HG02870 (cell line): ENCODE measurements at regions not wholly inside any gene's neighbourhood (a gene's known extent, or its start where the extent isn't known, plus 50 kb on each side); places are given as distances from the start of the nearest gene placed in this dataset.

Experiments used
- ATAC-seq: cut with Tn5 transposase; IDR thresholded peaks from one replicate; pipeline ENCODE4 v1.9.1; 2021; ENCODE audit warnings: mild to moderate bottlenecking, moderate library complexity; ENCODE audit not compliant: unreplicated experiment

DNA sequence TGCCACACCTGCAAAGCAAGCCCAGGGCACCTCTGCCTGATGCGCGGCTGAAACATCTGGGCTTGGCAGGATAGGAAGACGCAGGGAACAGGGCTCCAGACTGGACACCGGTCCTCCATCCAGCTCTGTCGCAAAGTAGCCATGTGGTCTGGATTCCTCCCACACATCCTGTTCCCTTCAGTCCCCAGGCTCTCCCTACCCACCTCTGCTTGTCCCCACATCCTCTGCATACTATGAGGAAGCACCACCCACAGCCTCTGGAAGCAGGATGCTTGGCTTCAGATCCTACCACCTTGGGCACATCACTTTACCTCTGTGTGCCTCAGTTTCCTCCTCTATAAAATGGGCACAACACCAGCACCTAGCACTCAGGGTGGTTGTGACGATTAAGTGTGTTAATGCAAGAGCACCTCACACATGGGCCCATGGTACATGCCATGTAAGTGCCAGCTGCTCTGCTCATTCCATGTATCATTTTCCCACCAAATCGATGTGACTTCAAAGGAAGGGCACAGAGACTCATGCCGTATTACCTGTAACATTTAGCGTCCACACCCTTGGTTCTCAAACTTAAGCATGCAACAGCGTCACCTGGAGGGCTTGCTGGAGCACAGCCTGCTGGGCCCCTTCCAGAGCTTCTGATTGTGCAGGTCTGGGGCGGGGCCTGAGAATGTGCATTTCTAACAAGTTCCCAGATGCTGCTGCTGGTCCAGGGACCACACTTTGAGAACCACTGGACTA is 138.6 kb upstream of the SDK2 start:
- no peak for ATAC-seq

DNA sequence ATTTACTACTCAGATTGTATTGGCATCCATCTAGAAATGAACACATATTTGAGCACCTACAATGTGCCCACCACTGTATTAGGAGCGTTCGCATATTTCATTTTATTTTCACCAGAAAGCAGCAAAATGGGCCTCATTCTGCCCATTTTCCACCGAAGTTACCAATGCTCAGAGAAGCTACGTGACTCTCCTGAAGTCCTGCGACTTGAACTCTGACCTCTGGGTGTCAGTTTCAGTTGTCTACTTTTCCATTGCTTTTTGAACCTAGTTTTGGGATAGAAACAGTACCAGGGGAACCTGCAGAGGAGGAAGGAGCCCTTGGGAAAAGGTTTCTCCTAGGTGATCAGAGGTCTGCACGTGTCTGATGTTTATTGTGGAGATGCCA is 139.1 kb upstream of the SDK2 start:
- ATAC-seq = no peak

- ATAC-seq = no peak
Measured at GRCh38 chr17:73783945-73784603, 139.8 kb upstream of the SDK2 start.

GRCh38 chr17:73785496-73785895 is 141.3 kb upstream of the SDK2 start:
- ATAC-seq = no peak

- no peak for ATAC-seq
Measured at GRCh38 chr17:73785958-73786743, 141.9 kb upstream of the SDK2 start.

DNA sequence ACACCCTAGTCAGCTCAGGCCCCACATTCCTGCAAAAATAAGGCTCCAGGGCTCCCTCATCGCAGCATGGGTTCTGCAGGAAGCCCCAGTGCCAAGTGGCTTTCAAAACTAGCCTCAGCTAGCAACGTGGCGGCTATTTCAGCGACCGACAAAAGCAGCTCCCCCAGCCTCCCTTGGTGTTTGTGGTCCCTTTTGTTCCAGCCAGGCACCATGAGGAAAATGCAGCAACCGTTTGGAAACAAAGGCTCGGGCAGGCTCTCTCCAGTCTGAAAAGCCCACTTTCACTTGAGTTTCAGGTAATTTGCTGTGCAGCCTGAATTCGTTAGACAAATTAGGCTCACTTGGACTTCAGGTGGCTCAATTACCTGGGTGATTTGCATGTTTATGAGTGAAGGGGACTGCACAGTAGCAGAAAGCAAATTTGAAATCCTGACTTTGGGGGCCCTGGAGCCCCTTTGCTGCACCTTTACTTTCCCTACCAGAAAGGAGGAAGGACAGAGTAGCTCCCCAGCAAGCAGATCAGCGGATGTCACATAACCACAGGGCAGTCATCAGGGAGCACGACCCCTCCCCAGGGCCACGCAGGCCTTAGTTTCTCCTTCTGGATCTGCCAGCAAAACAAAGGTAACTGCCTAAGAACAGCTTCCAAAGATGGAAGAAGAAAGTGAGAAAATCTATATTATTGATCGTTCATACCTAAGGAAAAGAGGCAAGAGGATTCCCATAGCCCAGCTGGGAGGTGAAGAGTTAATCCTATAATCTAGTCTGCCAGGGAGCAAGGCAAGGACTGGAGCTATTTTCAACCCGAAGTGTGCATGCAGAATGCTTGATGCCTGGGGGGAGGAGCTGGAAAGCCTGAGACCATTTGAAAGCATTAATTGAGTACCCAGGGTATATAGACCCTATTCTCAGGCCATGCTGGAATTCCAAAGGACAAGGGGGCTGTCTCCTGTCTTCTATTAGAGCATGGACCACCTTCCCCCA is 143.1 kb upstream of the SDK2 start:
- ATAC-seq = no peak

GRCh38 chr17:73788111-73788510 is 143.9 kb upstream of the SDK2 start:
- ATAC-seq = no peak

DNA sequence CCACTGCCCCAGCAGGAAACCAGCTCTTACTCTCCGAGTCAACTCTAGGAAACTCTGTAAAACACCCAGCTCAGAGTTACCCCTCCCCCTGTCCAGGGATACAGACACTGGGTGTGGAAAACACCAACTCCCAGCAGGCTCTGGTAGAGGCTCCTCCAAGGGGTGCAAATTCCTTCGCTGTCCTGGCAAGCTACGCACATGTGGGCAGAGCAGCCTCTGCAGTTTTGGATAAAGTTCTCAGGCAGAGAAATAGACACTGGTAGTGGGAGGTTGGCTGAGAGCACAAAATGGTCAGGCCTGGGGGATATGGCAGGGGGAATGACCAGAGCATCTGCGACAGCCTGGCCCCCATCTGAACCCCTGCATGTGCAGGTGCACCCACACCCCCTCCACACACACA is 146.9 kb upstream of the SDK2 start:
- ATAC-seq = no peak

DNA sequence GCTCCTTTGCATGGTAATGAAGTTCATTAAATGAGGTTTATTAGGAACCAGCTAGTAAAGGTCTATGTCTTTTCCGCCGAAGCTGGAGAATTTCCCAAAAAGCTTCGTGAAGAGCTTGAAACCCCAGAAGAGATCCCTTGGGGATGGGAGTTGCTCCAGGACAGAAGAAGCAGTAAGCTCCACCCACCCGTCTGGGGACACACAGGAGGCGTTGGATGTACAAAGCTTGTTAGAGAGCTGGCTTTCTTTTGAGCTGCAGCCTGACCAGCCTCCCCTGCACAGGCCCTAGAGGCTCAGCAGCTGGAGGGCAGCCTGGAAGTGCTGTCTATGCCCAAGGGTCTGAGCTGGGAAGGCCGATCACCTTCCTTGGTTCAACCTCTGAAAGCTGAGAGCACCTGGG is 147.4 kb upstream of the SDK2 start:
- ATAC-seq = no peak

DNA sequence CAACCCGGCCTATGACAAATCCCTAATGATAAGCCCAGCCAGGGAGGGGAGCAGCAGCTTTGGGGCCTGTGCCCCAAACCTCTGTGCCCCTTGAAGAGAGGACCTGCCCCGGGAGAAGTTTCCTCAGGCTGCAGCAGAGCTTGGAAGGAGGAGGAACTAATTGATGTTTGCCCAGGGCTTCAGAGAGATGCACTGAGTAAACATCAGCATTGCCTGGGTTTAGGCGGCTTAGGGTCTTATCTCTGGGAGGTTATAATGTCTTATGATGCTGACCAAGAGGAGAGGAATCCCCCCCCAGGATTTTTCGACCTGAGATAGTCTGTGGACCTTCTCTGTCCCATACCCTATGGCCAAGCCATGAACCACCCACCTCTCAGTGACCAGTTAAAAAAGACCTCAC is 148.7 kb upstream of the SDK2 start:
- ATAC-seq = no peak

DNA sequence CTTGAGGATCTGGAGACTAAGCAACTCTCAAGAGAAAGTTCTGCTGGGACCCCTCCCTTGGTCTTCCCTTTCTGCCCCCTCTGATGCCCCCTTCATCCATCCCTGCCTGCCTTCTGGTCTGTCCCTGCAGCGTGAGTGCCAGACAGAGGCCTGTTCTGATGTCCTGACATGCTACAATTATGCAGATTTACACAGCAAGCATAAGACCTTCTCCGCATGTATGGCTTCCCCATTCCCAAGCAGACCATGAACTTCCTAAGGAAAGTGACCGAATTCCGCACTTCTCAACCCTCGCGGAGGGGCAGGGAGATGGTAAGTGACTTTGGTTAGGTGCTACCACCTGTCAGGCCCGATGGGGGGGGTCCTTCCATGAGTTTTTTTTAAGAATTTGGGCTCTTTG is 150.1 kb upstream of the SDK2 start:
- no peak for ATAC-seq

GRCh38 chr17:73795730-73796129 is 151.5 kb upstream of the SDK2 start:
- no peak for ATAC-seq

DNA sequence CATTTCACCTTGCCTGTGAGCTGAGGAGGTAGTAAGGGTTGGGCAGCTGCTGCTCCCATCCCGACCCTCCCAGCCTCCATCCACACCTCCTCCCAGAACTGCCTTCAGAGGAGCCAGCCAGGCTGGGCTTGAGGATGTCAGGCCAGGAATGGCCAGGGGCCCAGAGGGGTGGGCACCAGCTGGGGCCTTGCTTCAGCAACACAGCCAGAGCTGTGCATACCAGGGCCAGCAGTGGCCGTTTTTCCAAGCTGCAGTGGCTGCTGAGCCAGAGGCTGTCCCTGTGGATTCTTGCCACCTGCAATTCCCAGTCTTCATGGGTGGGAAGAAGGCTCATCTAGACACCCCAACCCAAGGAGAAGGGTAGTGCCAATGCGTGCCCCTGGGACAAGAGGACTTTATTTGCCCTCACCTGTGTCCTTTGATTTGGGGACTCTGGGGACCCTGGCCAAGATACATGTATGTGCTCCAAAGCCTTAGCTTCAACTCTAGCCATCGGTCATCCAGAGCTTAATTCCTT is 153.4 kb upstream of the SDK2 start:
- ATAC-seq = no peak

DNA sequence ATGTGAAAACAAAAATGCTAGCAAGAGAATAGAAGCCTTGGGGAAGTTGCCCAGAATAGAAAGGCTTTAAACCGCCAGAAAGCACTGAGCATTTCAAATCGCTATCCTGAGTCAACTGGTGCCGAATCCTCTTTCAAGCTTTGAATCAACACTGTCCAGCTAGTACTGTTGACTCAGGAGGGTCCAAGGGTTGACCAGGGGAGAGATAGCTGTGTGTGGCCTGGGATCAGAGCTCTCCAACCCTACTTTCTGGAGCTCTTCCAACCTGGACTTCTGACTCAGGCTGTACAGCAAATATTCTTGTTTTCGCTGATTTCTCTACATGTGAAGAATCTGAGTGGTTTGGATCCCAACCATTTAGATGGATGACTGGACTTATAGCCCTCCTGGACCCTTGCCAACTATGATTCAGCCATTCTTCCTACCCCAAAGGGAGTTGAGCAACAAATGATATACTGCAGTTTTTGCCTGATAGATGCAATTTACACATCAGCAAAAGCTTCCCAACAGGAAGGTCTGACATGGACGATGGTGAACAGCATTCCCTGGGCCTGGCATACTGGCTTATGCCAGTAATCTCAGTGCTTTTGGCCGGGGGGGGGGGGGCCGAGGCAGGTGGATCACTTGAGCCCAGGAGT is 154.0 kb upstream of the SDK2 start:
- no peak for ATAC-seq

GRCh38 chr17:73799096-73799495 is 154.9 kb upstream of the SDK2 start:
- no peak for ATAC-seq

- ATAC-seq = no peak
Measured at GRCh38 chr17:73799781-73800627, 155.8 kb upstream of the SDK2 start.

DNA sequence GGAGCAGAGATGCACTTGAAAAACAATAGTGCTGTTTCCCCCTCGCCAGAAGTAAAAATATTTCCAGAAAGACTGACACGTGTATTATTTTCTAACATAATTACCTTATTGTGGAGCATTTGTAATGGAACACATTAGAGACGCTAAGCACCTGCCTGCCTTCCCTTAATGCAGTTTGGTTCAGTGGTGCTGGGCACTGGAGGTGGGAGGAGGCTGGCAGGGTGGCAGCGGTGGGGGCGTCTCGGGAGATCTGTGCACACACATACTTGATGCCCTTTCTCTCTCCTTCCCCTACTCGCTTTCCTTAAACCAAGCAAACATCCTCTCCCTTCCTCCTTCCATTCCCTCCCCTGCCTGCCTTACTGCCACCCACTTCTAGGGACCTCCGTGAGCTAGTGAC is 156.6 kb upstream of the SDK2 start:
- no peak for ATAC-seq

DNA sequence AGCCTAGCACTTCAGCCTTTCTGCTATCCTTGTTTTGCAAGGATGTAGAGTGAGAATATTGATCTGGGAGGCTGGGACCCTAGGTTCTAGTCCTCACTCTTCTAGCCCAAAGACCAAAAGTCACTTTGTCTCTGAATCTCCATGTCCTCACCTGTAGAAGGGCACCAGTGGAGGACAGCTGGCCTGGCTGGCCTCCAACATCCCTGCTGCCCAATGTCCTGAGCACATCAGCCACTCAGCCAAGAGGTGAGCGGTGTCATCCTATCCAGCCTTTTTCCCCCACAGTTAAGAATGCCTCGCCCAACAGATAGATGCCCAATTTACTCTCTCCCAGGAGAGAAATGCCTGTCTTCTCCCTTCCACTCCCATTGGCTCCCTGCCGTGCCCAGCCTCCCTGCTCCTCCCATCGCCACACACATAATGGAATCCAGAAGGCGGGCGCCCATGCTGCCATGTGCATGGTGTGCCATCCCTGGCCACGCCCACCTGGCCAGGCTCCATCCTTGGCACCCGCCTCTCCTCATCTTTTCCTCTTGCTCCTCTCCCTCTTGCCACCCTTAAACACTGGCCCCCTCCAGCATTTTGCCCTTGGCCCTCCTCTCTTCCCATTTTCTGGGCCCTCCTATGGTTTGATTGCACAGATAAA is 157.3 kb upstream of the SDK2 start:
- ATAC-seq = no peak

DNA sequence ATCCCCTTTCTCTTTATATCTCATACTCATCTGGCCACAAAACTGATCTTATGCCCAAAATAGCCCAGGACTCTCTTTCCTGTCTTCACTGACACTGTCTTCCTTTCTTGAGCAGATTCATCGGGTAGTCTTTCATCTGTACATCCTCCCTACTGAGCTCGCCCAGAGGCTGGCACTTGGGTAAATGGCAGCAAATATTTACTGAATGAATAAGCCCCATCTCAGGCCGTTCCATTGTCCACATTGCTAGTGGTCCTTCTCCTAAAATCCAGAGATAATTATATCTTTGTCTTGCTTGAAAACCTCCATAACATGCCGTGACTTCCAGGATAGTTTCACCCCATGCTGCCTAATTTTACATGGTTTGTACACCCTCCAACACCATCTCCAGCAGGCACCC is 158.1 kb upstream of the SDK2 start:
- no peak for ATAC-seq
